Breast epithelium (tissue), 4 donors: ENCODE measurements at regions not wholly inside any gene's neighbourhood (a gene's known extent, or its start where the extent isn't known, plus 50 kb on each side); places are given as distances from the start of the nearest gene placed in this dataset.

Source experiments
- DNase-seq, 2 donors: peaks; one replicate each; pipeline ENCODE4 v3.0.0-alpha.2; 2019; ENCODE audit warnings: low spot score in 2 of 2
- H3K27ac ChIP-seq, 2 donors: fragments of 200-600 bp; sonication (generic) in 1 of 2; one replicate each; pipeline ENCODE4 v1.5.1; 2016 to 2019; ENCODE audit warnings: mild to moderate bottlenecking in 1 of 2
- H3K27me3 ChIP-seq, 2 donors: fragments of 200-600 bp; sonication (generic) in 1 of 2; one replicate each; pipeline versions ENCODE4 v1.5.1 to v1.6.0; 2017 to 2019; ENCODE audit warnings: control low read depth in 1 of 2, mild to moderate bottlenecking in 1 of 2
- H3K36me3 ChIP-seq: fragments of 200-600 bp; one replicate; pipeline ENCODE4 v1.5.1; 2019
- H3K4me1 ChIP-seq, 2 donors: fragments of 200-600 bp; sonication (generic); one replicate each; pipeline ENCODE4 v1.5.1; 2016 to 2019; ENCODE audit warnings: control low read depth in 1 of 2
- H3K4me3 ChIP-seq, 3 donors: fragments of 200-600 bp; sonication (generic); 1 replicate in 2 of 3; 2 replicates in 1 of 3; pipeline ENCODE4 v1.5.1; 2016 to 2019; ENCODE audit warnings: mild to moderate bottlenecking in 3 of 3, moderate library complexity in 2 of 3
- H3K9me3 ChIP-seq, 2 donors: fragments of 200-600 bp; sonication (generic) in 1 of 2; one replicate each; pipeline ENCODE4 v1.5.1; 2016 to 2019; ENCODE audit warnings: control low read depth in 1 of 2
- POLR2A ChIP-seq: fragments of 450-650 bp; IDR thresholded peaks from one replicate; pipeline ENCODE4 v1.6.1; 2016; ENCODE audit warnings: antibody characterized with exemption, mild to moderate bottlenecking, moderate library complexity
- POLR2AphosphoS5 ChIP-seq, 3 donors: sonication (generic); formaldehyde crosslinking; IDR thresholded peaks; one replicate each; pipeline ENCODE4 v1.6.1; 2017; ENCODE audit warnings: antibody characterized with exemption in 3 of 3
- intact Hi-C: fragments of 100-400 bp; cut with DNase I; formaldehyde crosslinking; loops from one replicate; pipeline ENCODE4 v1.15.1; 2023; ENCODE audit warnings: low total_unique reads
- TF ChIP-seq, protein P1 (sequence below), 3 donors: fragments of 450-650 bp; IDR thresholded peaks; one replicate each; pipeline ENCODE4 v1.5.1; 2016 to 2017; ENCODE audit warnings: antibody characterized with exemption in 3 of 3, mild to moderate bottlenecking in 3 of 3, moderate library complexity in 3 of 3

DNA sequence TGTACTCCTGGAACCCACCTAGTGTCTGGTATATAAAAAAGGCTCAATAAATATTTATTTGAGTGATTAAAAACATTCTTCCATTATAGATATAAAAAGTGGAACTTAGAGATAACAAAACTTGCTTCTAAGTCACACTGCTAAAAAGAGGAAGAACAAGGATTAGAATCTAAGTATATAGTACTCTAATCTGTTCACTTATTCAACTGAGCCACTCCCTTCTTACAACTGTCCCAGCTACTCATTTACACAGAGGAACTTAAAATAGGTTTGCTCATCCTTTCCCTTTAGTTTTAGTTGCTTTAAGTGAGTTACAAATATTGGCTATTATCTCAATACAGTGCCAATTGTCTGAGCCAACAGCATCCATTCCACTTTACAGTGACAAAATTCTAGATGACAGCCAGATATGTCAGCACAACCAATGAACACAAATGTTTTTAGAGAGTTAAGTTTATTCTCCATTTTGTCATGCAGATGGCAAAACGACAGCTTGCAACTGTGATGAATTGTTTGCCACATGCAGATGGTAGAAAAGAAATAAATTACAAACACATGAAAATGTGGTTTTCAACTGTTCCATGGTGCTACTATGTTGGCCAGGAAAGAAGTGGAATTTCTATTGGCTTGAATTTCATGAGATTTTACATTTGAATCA lies 280.7 kb upstream of the ZC3H15 start:
- Histone ChIP-seq H3K4me1 (no peaks in the 10 kb centered on the region), H3K9me3 (no peaks in the 10 kb centered on the region), H3K36me3 (no peaks in the 10 kb centered on the region), H3K27me3 (no peaks in the 10 kb centered on the region), H3K4me3 (no peak overlapping the region), H3K27ac (no peak overlapping the region)
- no peak for DNase-seq
- TF ChIP-seq POLR2AphosphoS5 (IDR thresholded peaks at IDR 0.05) (no peak), POLR2A (no peak)
- TF ChIP-seq, protein P1, sequence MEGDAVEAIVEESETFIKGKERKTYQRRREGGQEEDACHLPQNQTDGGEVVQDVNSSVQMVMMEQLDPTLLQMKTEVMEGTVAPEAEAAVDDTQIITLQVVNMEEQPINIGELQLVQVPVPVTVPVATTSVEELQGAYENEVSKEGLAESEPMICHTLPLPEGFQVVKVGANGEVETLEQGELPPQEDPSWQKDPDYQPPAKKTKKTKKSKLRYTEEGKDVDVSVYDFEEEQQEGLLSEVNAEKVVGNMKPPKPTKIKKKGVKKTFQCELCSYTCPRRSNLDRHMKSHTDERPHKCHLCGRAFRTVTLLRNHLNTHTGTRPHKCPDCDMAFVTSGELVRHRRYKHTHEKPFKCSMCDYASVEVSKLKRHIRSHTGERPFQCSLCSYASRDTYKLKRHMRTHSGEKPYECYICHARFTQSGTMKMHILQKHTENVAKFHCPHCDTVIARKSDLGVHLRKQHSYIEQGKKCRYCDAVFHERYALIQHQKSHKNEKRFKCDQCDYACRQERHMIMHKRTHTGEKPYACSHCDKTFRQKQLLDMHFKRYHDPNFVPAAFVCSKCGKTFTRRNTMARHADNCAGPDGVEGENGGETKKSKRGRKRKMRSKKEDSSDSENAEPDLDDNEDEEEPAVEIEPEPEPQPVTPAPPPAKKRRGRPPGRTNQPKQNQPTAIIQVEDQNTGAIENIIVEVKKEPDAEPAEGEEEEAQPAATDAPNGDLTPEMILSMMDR (IDR thresholded peaks at IDR 0.05) = no peak
- intact Hi-C loops = no loop called here

DNA sequence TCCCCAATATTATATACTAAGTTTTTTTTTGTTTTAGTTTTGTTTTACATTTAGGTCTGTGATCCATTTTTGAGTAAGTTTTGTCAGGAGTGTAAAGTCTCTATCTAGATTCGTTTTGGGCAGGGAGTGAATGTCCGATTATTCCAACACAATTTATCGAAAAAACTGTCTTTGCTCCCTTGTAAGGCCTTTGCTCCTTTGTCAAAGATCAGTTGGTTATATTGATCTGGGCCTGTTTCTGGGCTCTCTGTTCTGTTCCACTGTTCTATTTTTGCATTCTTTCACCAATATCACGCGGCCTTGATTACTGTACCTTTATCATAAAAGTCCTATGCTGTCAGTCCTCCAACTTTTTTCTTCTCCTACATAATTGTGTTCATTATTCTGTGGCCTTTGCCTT lies 276.5 kb upstream of the ZC3H15 start:
- Histone ChIP-seq H3K4me1 (no peaks in the 10 kb centered on the region), H3K36me3 (no peaks in the 10 kb centered on the region), H3K27me3 (no peaks in the 10 kb centered on the region), H3K9me3 (no peaks in the 10 kb centered on the region), H3K27ac (no peak overlapping the region), H3K4me3 (no peak overlapping the region)
- no peak for DNase-seq
- no peak for TF ChIP-seq POLR2AphosphoS5 (IDR thresholded peaks at IDR 0.05)
- TF ChIP-seq POLR2A = no peak
- TF ChIP-seq, protein P1 (IDR thresholded peaks at IDR 0.05) = no peak
- intact Hi-C loops = no loop called here

DNA sequence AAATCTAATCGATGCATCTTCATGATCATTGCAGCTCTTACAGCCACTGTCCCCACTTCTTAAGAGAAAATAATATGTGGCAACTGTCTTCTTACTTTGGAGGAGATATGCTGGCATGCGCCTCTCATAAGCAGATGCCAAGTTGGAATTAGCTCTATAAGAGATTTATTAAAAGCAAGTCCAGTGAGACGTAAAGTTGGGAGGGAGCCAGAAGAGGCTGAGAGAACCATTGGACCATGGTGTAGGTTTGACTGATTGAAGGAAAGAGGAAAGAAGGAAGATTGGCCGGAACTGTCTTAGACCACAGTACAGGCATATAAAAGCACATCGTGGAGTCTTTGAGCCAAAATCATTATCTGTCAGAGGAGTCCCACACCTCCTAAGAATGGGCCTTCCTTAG lies 265.7 kb upstream of the ZC3H15 start:
- no peak for TF ChIP-seq POLR2AphosphoS5 (IDR thresholded peaks at IDR 0.05)
- TF ChIP-seq POLR2A = no peak
- TF ChIP-seq, protein P1 (IDR thresholded peaks at IDR 0.05) = no peak
- no peaks in the 10 kb centered on the region for H3K27me3 ChIP-seq
- DNase-seq = no peak
- H3K9me3 ChIP-seq = peaks cover 0 to 9% of the 10 kb centered on the region in 2 donors
- H3K4me3 ChIP-seq = no peak overlapping the region
- H3K36me3 ChIP-seq = no peaks in the 10 kb centered on the region
- intact Hi-C loops = no loop called here
- no peaks in the 10 kb centered on the region for H3K4me1 ChIP-seq
- no peak overlapping the region for H3K27ac ChIP-seq

DNA sequence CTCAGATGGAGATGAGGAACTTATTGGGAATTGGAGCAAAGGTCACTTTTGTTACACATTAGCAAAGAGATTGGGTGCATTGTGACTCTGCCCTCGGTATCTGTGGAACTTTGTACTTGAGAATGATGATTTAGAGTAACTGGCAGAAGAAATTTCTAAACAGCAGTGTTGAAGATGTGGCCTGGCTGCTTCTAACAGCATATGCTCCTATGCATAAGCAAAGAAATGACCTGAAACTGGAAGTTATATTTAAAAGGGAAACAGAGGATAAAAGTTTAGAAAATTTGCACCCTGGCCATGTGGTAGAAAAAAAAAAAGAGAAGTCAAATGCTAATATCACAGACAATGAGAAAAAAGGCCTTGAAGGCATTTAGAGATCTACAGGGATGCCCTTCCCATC lies 256.8 kb upstream of the ZC3H15 start:
- H3K27ac ChIP-seq = no peak overlapping the region
- no peak overlapping the region for H3K4me3 ChIP-seq
- no peaks in the 10 kb centered on the region for H3K27me3 ChIP-seq
- H3K36me3 ChIP-seq = no peaks in the 10 kb centered on the region
- DNase-seq = no peak
- TF ChIP-seq, protein P1 (IDR thresholded peaks at IDR 0.05) = no peak
- no peak for TF ChIP-seq POLR2AphosphoS5 (IDR thresholded peaks at IDR 0.05)
- no peak for TF ChIP-seq POLR2A
- no peaks in the 10 kb centered on the region for H3K4me1 ChIP-seq
- intact Hi-C loops = no loop called here
- peaks cover 37 to 60% of the 10 kb centered on the region in 2 donors for H3K9me3 ChIP-seq

DNA sequence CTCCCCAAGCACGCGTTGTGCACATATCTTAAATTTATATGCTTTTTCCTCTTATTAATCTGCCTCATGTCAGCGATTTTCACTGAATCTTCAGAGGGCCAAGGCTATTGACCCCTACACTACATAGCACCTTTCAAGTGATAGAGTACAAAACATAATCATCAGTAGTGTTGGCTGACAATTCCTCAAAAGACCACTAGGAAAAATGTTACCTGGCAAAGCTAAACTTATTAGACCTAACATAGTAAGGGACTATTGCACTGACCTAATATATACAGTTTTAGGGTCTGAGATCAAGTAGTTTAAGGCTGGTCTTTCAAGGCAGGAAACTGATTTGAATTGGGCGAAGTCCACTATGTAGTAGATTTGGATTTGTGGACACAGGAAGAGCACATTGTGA lies 244.2 kb upstream of the ZC3H15 start:
- intact Hi-C loops = no loop called here
- no peaks in the 10 kb centered on the region for H3K36me3 ChIP-seq
- H3K4me3 ChIP-seq = no peak overlapping the region
- H3K27me3 ChIP-seq = no peaks in the 10 kb centered on the region
- TF ChIP-seq, protein P1 (IDR thresholded peaks at IDR 0.05) = no peak
- TF ChIP-seq POLR2A (no peak), POLR2AphosphoS5 (IDR thresholded peaks at IDR 0.05) (no peak)
- H3K27ac ChIP-seq = no peak overlapping the region
- DNase-seq = no peak
- no peaks in the 10 kb centered on the region for H3K9me3 ChIP-seq
- no peaks in the 10 kb centered on the region for H3K4me1 ChIP-seq
